Lower leg skin (tissue), 3 donors: ENCODE measurements at regions not wholly inside any gene's neighbourhood (a gene's known extent, or its start where the extent isn't known, plus 50 kb on each side); places are given as distances from the start of the nearest gene placed in this dataset.

Experiments
- POLR2A ChIP-seq, 2 donors: fragments of 450-650 bp; IDR thresholded peaks; one replicate each; pipeline ENCODE4 v1.6.1; 2016 to 2017; ENCODE audit warnings: antibody characterized with exemption in 2 of 2, mild to moderate bottlenecking in 1 of 2, moderate library complexity in 1 of 2
- TF ChIP-seq, protein P1 (sequence below), 3 donors: fragments of 450-650 bp; IDR thresholded peaks; one replicate each; pipeline ENCODE4 v1.5.1; 2016; ENCODE audit warnings: antibody characterized with exemption in 3 of 3, mild to moderate bottlenecking in 3 of 3, moderate library complexity in 2 of 3

DNA sequence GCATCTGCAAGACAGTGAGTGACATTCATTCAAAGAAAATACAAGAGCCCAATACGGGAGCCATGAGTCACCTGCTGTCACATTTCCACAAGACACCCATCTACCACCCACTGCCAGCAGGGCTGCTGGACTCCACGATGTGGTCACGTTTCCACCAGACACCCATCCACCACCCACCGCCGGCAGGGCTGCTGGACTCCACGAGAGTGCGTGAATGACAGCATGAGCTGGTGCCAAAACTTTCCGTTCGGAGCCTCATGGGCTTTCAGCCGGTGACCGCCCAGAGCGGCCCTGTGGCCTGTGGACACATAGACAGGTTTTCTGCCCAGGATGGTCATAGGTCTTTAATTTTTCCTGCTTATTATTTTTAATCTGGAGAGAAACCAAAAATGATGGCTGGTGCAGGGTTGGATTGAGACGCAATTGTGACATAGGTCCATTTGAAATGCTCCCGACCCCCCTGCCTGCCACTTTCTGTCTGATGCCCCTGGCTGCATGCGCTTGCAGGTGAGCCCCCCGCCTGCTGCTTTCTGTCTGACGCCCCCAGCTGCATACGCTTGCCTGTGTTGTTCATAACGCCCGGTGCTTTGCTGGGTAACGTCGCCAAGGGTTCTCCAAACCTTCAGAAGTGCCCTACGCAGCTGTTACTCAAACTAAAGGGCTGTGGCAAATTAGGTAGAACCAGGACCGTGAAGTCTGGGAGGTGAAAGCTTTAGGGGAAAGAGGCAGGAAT is 59.1 kb upstream of the SMOC2 start:
- TF ChIP-seq, protein P1, sequence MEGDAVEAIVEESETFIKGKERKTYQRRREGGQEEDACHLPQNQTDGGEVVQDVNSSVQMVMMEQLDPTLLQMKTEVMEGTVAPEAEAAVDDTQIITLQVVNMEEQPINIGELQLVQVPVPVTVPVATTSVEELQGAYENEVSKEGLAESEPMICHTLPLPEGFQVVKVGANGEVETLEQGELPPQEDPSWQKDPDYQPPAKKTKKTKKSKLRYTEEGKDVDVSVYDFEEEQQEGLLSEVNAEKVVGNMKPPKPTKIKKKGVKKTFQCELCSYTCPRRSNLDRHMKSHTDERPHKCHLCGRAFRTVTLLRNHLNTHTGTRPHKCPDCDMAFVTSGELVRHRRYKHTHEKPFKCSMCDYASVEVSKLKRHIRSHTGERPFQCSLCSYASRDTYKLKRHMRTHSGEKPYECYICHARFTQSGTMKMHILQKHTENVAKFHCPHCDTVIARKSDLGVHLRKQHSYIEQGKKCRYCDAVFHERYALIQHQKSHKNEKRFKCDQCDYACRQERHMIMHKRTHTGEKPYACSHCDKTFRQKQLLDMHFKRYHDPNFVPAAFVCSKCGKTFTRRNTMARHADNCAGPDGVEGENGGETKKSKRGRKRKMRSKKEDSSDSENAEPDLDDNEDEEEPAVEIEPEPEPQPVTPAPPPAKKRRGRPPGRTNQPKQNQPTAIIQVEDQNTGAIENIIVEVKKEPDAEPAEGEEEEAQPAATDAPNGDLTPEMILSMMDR (IDR thresholded peaks at IDR 0.05): no peak
- no peak for TF ChIP-seq POLR2A (IDR thresholded peaks at IDR 0.05)
